ENCODE measurements at regions not wholly inside any gene's neighbourhood (a gene's known extent, or its start where the extent isn't known, plus 50 kb on each side); places are given as distances from the start of the nearest gene placed in this dataset.

DNA sequence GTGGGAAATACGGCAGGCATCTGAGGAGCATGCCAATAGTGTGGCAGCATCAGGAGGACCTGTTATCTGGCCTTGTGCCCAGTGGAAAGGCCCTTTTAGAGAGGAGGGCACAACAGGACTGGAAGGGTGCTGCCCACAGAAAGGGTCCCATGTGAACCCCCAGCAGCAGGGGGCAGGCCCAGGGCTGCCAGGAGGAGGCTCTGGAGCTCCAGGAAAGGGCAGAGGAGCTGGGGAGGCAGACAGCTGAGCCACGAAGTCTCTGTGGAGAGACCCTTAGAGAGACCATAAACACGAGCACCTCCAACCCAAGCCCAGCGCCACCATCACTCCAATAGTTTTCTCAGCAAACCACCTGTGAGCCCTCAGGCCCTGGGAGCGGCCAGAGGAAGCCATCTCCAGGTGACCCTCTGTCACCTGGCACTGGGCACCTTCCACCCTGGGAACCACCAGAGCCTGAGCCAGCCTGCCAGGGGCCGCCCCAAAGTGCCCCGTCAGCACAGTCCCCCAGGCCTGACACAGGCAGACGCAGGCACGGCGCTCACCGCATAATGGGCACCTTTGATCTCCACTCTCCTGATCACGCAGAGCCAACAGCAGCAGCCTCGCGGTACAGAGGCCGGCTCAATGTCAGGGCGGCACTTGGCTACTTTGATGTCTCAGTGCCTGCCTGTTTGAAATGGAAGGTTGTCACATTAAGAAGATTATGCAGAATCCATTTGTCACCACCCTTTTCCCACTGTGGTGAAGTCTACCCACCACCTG is 162.5 kb upstream of the RAB6C start:
- no peaks in the 10 kb centered on the region for H3K79me2 ChIP-seq
- no peaks in the 10 kb centered on the region for H4K20me1 ChIP-seq (ENCODE audit: insufficient read depth, poor library complexity, severe bottlenecking)
- no peak for TF ChIP-seq EZH2phosphoT487 (IDR thresholded peaks at IDR 0.05; ENCODE audit: low read depth, severe bottlenecking, unreplicated experiment)
- no peak for TF ChIP-seq EZH2 (IDR thresholded peaks at IDR 0.05; ENCODE audit: borderline replicate concordance)
- TF ChIP-seq, protein P1, sequence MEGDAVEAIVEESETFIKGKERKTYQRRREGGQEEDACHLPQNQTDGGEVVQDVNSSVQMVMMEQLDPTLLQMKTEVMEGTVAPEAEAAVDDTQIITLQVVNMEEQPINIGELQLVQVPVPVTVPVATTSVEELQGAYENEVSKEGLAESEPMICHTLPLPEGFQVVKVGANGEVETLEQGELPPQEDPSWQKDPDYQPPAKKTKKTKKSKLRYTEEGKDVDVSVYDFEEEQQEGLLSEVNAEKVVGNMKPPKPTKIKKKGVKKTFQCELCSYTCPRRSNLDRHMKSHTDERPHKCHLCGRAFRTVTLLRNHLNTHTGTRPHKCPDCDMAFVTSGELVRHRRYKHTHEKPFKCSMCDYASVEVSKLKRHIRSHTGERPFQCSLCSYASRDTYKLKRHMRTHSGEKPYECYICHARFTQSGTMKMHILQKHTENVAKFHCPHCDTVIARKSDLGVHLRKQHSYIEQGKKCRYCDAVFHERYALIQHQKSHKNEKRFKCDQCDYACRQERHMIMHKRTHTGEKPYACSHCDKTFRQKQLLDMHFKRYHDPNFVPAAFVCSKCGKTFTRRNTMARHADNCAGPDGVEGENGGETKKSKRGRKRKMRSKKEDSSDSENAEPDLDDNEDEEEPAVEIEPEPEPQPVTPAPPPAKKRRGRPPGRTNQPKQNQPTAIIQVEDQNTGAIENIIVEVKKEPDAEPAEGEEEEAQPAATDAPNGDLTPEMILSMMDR (IDR thresholded peaks at IDR 0.05; ENCODE audit: poor library complexity): no peak
- DNase-seq (ENCODE audit: low spot score): no peak
- H3K9me3 ChIP-seq (ENCODE audit: low read depth): no peaks in the 10 kb centered on the region
- H3K27me3 ChIP-seq: no peaks in the 10 kb centered on the region
- H3K9me2 ChIP-seq (replicated peaks; ENCODE audit: insufficient read depth): no peaks in the 10 kb centered on the region
- H3K4me1 ChIP-seq (ENCODE audit: insufficient read depth): no peaks in the 10 kb centered on the region
- no peak overlapping the region for H3K4me3 ChIP-seq
- H3K27ac ChIP-seq: no peak overlapping the region
- H3K4me2 ChIP-seq: no peak overlapping the region
- WGBS (ENCODE audit: low lambda C conversion rate, missing lambda C conversion rate): 95% methylated on average over 16 of the region's 16 CpGs
- H2AFZ ChIP-seq: no peak overlapping the region
- no peaks in the 10 kb centered on the region for H3K36me3 ChIP-seq (replicated peaks; ENCODE audit: insufficient read depth, low read depth)

DNA sequence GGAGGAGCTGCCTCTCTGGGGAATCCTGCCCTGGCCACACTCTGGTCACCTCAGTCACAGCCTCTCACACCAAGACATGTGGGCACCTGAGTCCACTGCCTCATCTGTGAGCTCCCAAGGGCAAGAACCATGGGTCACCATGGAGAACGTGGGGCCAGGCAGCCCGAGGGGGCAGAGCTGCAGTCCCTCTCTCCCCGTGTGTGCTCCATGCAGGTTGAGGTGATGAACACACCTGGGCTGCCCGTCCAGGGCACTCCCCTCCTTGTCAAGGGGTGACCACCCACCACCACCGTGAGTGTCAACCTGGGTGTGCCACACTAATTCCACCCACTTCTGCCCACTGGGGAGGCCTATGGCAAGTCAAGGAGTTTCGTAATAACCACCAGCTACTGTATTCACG is 159.6 kb upstream of the RAB6C start:
- Histone ChIP-seq H3K4me3 (no peak overlapping the region), H3K79me2 (no peaks in the 10 kb centered on the region), H3K27ac (no peak overlapping the region), H3K36me3 (replicated peaks; ENCODE audit: insufficient read depth, low read depth) (no peaks in the 10 kb centered on the region), H3K9me3 (ENCODE audit: low read depth) (no peaks in the 10 kb centered on the region), H3K9me2 (replicated peaks; ENCODE audit: insufficient read depth) (no peaks in the 10 kb centered on the region), H2AFZ (no peak overlapping the region), H3K4me2 (no peak overlapping the region), H3K27me3 (no peaks in the 10 kb centered on the region), H4K20me1 (ENCODE audit: insufficient read depth, poor library complexity, severe bottlenecking) (no peaks in the 10 kb centered on the region), H3K4me1 (ENCODE audit: insufficient read depth) (no peaks in the 10 kb centered on the region)
- TF ChIP-seq EZH2phosphoT487 (IDR thresholded peaks at IDR 0.05; ENCODE audit: low read depth, severe bottlenecking, unreplicated experiment) (no peak), EZH2 (IDR thresholded peaks at IDR 0.05; ENCODE audit: borderline replicate concordance) (no peak)
- TF ChIP-seq, protein P1 (IDR thresholded peaks at IDR 0.05; ENCODE audit: poor library complexity): no peak
- WGBS (ENCODE audit: low lambda C conversion rate, missing lambda C conversion rate): 85% methylated on average over 7 of the region's 7 CpGs
- no peak for DNase-seq (ENCODE audit: low spot score)

DNA sequence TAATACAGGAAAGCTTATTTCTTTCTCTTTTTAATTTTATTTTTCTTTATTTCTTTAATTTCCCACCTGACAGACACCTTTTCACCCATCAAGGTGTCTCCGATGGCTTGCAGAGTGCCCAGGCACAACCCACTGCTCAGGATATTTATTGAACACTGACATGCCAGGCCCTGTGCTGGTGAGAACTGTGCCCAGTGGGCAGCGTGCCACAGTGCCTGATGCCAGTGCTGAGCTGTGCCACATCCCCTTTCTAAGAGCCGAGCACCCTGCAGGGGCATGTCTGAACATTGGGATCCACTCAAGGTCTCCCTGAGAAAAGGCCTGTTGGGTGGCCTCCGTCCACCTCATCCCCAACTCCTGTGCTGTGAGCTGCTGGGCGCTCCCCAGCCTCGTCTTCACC is 158.6 kb upstream of the RAB6C start:
- 97% methylated on average over 6 of the region's 6 CpGs for WGBS (ENCODE audit: low lambda C conversion rate, missing lambda C conversion rate)
- no peaks in the 10 kb centered on the region for H3K36me3 ChIP-seq (replicated peaks; ENCODE audit: insufficient read depth, low read depth)
- no peaks in the 10 kb centered on the region for H3K79me2 ChIP-seq
- H3K4me1 ChIP-seq (ENCODE audit: insufficient read depth): no peaks in the 10 kb centered on the region
- H3K4me2 ChIP-seq: no peak overlapping the region
- no peaks in the 10 kb centered on the region for H3K9me3 ChIP-seq (ENCODE audit: low read depth)
- no peak overlapping the region for H3K27ac ChIP-seq
- TF ChIP-seq, protein P1 (IDR thresholded peaks at IDR 0.05; ENCODE audit: poor library complexity): no peak
- TF ChIP-seq EZH2 (IDR thresholded peaks at IDR 0.05; ENCODE audit: borderline replicate concordance) (no peak), EZH2phosphoT487 (IDR thresholded peaks at IDR 0.05; ENCODE audit: low read depth, severe bottlenecking, unreplicated experiment) (no peak)
- no peaks in the 10 kb centered on the region for H4K20me1 ChIP-seq (ENCODE audit: insufficient read depth, poor library complexity, severe bottlenecking)
- H2AFZ ChIP-seq: no peak overlapping the region
- H3K9me2 ChIP-seq (replicated peaks; ENCODE audit: insufficient read depth): no peaks in the 10 kb centered on the region
- DNase-seq (ENCODE audit: low spot score): no peak
- H3K27me3 ChIP-seq: no peaks in the 10 kb centered on the region
- H3K4me3 ChIP-seq: no peak overlapping the region
